ENCODE measurements at regions not wholly inside any gene's neighbourhood (a gene's known extent, or its start where the extent isn't known, plus 50 kb on each side); places are given as distances from the start of the nearest gene placed in this dataset.

DNA sequence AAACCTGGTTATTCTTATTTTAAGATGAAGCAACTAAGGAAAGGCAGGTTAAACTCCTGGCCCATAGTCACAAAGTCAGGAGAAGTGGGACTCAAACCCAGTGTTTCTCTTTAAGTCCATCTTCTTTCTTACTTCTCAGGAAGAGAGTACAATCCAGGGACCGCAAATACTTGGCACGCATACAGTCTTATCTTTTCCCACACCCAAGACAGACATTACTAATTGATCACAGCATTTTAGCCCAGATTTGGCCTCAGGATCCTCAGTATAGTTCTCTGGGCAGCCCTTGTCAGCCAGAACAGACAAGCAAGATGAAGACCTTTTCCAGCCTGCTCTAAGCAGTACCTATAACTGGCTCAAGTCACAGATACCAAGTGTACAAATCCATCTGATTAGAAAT lies 125.5 kb upstream of the RAI14 start:
- Histone ChIP-seq H3K36me3 (ENCODE audit: insufficient read depth, low read length) (no peaks in the 10 kb centered on the region), H3K4me2 (ENCODE audit: low read length) (no peak overlapping the region), H3K9me2 (ENCODE audit: insufficient read depth, low read length) (no peaks in the 10 kb centered on the region), H3K27ac (ENCODE audit: low read length) (no peak overlapping the region), H2AFZ (ENCODE audit: low read depth, low read length) (no peak overlapping the region), H3K4me3 (ENCODE audit: low read length) (no peak overlapping the region), H4K20me1 (ENCODE audit: insufficient read depth) (no peaks in the 10 kb centered on the region), H3K27me3 (ENCODE audit: insufficient read depth, low read depth, low read length) (no peaks in the 10 kb centered on the region), H3K9me3 (ENCODE audit: low read length) (no peaks in the 10 kb centered on the region), H3K79me2 (replicated peaks; ENCODE audit: insufficient read depth, low read length) (no peaks in the 10 kb centered on the region), H3F3A (ENCODE audit: insufficient read depth, low read length, poor library complexity, severe bottlenecking) (no peaks in the 10 kb centered on the region), H3K9ac (ENCODE audit: low read length) (no peak overlapping the region)
- TF ChIP-seq, protein P1, sequence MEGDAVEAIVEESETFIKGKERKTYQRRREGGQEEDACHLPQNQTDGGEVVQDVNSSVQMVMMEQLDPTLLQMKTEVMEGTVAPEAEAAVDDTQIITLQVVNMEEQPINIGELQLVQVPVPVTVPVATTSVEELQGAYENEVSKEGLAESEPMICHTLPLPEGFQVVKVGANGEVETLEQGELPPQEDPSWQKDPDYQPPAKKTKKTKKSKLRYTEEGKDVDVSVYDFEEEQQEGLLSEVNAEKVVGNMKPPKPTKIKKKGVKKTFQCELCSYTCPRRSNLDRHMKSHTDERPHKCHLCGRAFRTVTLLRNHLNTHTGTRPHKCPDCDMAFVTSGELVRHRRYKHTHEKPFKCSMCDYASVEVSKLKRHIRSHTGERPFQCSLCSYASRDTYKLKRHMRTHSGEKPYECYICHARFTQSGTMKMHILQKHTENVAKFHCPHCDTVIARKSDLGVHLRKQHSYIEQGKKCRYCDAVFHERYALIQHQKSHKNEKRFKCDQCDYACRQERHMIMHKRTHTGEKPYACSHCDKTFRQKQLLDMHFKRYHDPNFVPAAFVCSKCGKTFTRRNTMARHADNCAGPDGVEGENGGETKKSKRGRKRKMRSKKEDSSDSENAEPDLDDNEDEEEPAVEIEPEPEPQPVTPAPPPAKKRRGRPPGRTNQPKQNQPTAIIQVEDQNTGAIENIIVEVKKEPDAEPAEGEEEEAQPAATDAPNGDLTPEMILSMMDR (IDR thresholded peaks at IDR 0.05; ENCODE audit: poor library complexity, severe bottlenecking) = no peak
- TF ChIP-seq POLR2AphosphoS5 (IDR thresholded peaks at IDR 0.05) = no peak
- no peak for TF ChIP-seq MXI1 (conservative IDR thresholded peaks at IDR 0.05; ENCODE audit: poor library complexity, severe bottlenecking)
- no peak for TF ChIP-seq RAD21 (conservative IDR thresholded peaks at IDR 0.05)

DNA sequence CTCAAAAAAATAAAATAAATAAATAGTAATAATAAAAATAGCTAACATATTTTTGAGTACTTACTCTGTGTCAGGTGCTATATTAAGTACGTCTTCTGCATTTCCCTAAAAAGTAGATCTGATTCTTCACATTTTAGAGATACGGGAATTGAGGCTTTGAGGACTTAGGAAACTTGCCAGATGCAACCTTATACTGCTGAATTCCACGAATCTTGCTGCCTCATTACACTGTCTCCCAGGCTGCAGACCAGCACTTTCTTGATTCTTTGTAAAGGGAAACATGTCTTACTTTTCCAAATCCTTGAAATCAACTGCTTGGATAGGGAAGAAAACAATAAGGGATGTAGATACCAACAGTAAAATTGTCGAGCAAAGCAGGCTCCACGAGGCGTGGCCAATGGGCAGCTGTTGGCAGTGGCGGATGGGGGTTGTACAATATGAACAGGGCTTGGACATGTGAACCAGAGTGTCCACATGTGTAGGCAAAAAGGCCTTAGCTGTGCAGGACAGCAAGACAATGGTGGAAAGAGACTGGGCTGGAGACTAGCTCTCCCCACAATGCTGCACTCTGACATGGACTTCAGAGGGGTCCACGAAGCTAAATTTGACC lies 124.3 kb upstream of the RAI14 start:
- no peaks in the 10 kb centered on the region for H3K9me2 ChIP-seq (ENCODE audit: insufficient read depth, low read length)
- H3K9me3 ChIP-seq (ENCODE audit: low read length) = no peaks in the 10 kb centered on the region
- no peak overlapping the region for H3K4me2 ChIP-seq (ENCODE audit: low read length)
- H3K79me2 ChIP-seq (replicated peaks; ENCODE audit: insufficient read depth, low read length) = no peaks in the 10 kb centered on the region
- no peak overlapping the region for H3K27ac ChIP-seq (ENCODE audit: low read length)
- TF ChIP-seq EZH2 (IDR thresholded peaks at IDR 0.05; ENCODE audit: borderline replicate concordance, insufficient read depth, low read length, poor library complexity, severe bottlenecking) (no peak), POLR2AphosphoS5 (IDR thresholded peaks at IDR 0.05) (no peak), SMC3 (conservative IDR thresholded peaks at IDR 0.05; ENCODE audit: poor library complexity) (no peak), MXI1 (conservative IDR thresholded peaks at IDR 0.05; ENCODE audit: poor library complexity, severe bottlenecking) (no peak), RAD21 (conservative IDR thresholded peaks at IDR 0.05) (no peak)
- H3K9ac ChIP-seq (ENCODE audit: low read length) = no peak overlapping the region
- H3K27me3 ChIP-seq (ENCODE audit: insufficient read depth, low read depth, low read length) = no peaks in the 10 kb centered on the region
- H3K4me3 ChIP-seq (ENCODE audit: low read length) = no peak overlapping the region
- no peaks in the 10 kb centered on the region for H4K20me1 ChIP-seq (ENCODE audit: insufficient read depth)
- no peaks in the 10 kb centered on the region for H3F3A ChIP-seq (ENCODE audit: insufficient read depth, low read length, poor library complexity, severe bottlenecking)
- H2AFZ ChIP-seq (ENCODE audit: low read depth, low read length) = no peak overlapping the region
- no peaks in the 10 kb centered on the region for H3K36me3 ChIP-seq (ENCODE audit: insufficient read depth, low read length)

DNA sequence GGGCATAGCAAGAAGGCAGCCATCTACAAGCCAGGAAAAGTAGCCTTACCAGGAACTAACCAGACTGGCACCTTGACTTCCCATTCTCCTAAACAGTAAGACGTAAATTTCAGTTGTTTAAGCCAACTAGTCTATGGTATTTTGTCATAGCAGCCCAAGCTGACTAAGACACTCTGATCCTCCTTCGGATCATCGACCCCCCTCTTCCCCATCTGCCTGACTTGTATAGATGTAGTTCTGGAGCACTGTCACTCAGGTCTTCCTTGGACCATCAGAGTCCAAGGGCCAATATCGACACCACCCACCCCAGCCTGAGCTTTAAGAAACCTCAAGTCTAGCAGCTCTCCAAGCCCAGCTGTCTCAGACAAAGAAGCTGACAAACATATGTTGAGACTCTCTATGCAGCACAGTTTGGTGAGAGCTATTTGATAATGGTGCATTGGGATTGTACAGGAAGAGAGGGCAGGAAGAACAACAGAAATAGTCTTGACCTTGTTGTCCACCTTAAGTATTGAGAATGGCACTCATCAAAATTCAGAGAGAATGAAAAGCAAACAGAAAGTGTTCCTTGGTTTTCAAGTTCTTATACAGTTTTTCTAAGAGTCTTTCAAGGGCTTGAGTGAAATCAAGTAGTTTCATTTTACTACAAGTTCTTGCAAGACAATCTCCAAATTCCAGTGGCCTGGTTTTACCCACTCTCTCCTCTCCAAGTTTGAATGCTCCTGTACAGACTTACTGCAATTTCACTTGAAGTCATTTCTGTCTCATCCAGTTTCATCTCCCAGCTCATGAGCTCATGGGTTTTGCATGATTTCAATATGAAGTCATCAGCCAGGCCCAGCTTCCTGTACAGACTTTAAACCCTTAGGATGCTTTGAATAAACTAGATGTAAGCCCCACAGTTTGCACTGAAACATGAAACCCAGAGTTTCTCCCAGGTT lies 122.3 kb upstream of the RAI14 start:
- Histone ChIP-seq H3K27ac (ENCODE audit: low read length) (no peak overlapping the region), H3K9ac (ENCODE audit: low read length) (no peak overlapping the region)

More for the DNA sequence above, 122.3 kb upstream of the RAI14 start:
- Histone ChIP-seq H3F3A (ENCODE audit: insufficient read depth, low read length, poor library complexity, severe bottlenecking) (no peaks in the 10 kb centered on the region), H3K4me3 (ENCODE audit: low read length) (no peak overlapping the region), H4K20me1 (ENCODE audit: insufficient read depth) (no peaks in the 10 kb centered on the region), H3K9me2 (ENCODE audit: insufficient read depth, low read length) (no peaks in the 10 kb centered on the region), H2AFZ (ENCODE audit: low read depth, low read length) (no peak overlapping the region), H3K27me3 (ENCODE audit: insufficient read depth, low read depth, low read length) (no peaks in the 10 kb centered on the region), H3K79me2 (replicated peaks; ENCODE audit: insufficient read depth, low read length) (no peaks in the 10 kb centered on the region), H3K9me3 (ENCODE audit: low read length) (no peaks in the 10 kb centered on the region), H3K36me3 (ENCODE audit: insufficient read depth, low read length) (no peaks in the 10 kb centered on the region), H3K4me2 (ENCODE audit: low read length) (no peak overlapping the region)
- TF ChIP-seq SMC3 (conservative IDR thresholded peaks at IDR 0.05; ENCODE audit: poor library complexity) (no peak), POLR2AphosphoS5 (IDR thresholded peaks at IDR 0.05) (no peak), EP300 (conservative IDR thresholded peaks at IDR 0.05; ENCODE audit: poor library complexity, severe bottlenecking) (no peak), EZH2 (IDR thresholded peaks at IDR 0.05; ENCODE audit: borderline replicate concordance, insufficient read depth, low read length, poor library complexity, severe bottlenecking) (no peak), MXI1 (conservative IDR thresholded peaks at IDR 0.05; ENCODE audit: poor library complexity, severe bottlenecking) (no peak), RAD21 (conservative IDR thresholded peaks at IDR 0.05) (no peak), TAF1 (IDR thresholded peaks at IDR 0.05; ENCODE audit: low read depth) (no peak)
- TF ChIP-seq, protein P2, sequence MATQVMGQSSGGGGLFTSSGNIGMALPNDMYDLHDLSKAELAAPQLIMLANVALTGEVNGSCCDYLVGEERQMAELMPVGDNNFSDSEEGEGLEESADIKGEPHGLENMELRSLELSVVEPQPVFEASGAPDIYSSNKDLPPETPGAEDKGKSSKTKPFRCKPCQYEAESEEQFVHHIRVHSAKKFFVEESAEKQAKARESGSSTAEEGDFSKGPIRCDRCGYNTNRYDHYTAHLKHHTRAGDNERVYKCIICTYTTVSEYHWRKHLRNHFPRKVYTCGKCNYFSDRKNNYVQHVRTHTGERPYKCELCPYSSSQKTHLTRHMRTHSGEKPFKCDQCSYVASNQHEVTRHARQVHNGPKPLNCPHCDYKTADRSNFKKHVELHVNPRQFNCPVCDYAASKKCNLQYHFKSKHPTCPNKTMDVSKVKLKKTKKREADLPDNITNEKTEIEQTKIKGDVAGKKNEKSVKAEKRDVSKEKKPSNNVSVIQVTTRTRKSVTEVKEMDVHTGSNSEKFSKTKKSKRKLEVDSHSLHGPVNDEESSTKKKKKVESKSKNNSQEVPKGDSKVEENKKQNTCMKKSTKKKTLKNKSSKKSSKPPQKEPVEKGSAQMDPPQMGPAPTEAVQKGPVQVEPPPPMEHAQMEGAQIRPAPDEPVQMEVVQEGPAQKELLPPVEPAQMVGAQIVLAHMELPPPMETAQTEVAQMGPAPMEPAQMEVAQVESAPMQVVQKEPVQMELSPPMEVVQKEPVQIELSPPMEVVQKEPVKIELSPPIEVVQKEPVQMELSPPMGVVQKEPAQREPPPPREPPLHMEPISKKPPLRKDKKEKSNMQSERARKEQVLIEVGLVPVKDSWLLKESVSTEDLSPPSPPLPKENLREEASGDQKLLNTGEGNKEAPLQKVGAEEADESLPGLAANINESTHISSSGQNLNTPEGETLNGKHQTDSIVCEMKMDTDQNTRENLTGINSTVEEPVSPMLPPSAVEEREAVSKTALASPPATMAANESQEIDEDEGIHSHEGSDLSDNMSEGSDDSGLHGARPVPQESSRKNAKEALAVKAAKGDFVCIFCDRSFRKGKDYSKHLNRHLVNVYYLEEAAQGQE (IDR thresholded peaks at IDR 0.05; ENCODE audit: borderline replicate concordance) = no peak
- TF ChIP-seq, protein P1 (IDR thresholded peaks at IDR 0.05; ENCODE audit: poor library complexity, severe bottlenecking) = no peak

Data from neural cell (in vitro differentiated cells).